PC-9 (cell line): ENCODE measurements at regions not wholly inside any gene's neighbourhood (a gene's known extent, or its start where the extent isn't known, plus 50 kb on each side); places are given as distances from the start of the nearest gene placed in this dataset.
"Not testable (repeated sequence)": the region's sequence is repeated elsewhere in the genome, so short reads cannot be mapped to it uniquely, and the experiment has no call there.

Experiments
- BruUV-seq: library from RNA; stranded (reverse); fragments of 400-500 nt; replicated peaks from 2 replicates; lab custom pipeline; 2021; lab: Mats Ljungman, UMichigan
- CTCF ChIA-PET: fragments of 300-600 bp; sonication (Branson Sonifier 250); formaldehyde crosslinking; loops from one replicate; lab custom pipeline; 2022; ENCODE audit warnings: antibody characterized with exemption; lab: Charles Lee
- POLR2A ChIA-PET: fragments of 300-600 bp; sonication (Branson Sonifier 250); formaldehyde crosslinking; loops from one replicate; lab custom pipeline; 2022; ENCODE audit warnings: antibody characterized with exemption; ENCODE audit not compliant: unreplicated experiment; lab: Charles Lee
- DNase-seq, 2 experiments: peaks; one replicate each; pipeline versions ENCODE4 v3.0.0 to v3.0.0-alpha.2; 2015 to 2022; ENCODE audit warnings: mixed read lengths in 1 of 2
- H2AFZ ChIP-seq: fragments of 200-600 bp; sonication (generic); 2 replicates; pipeline ENCODE4 v1.8.1; 2017; ENCODE audit warnings: antibody characterized with exemption
- H3F3A ChIP-seq: fragments of 200-600 bp; sonication (generic); 2 replicates; pipeline ENCODE4 v1.8.1; 2017; ENCODE audit warnings: antibody characterized with exemption, mild to moderate bottlenecking, low read depth; ENCODE audit not compliant: insufficient read depth
- H3K27ac ChIP-seq: fragments of 200-600 bp; sonication (generic); 2 replicates; pipeline ENCODE4 v1.6.1; 2016; ENCODE audit warnings: mixed run types
- H3K27me3 ChIP-seq: fragments of 200-600 bp; sonication (generic); 2 replicates; pipeline ENCODE4 v1.6.1; 2016; ENCODE audit warnings: low read depth, mixed run types; ENCODE audit not compliant: insufficient read depth
- H3K36me3 ChIP-seq: fragments of 200-600 bp; sonication (generic); 2 replicates; pipeline ENCODE4 v1.6.1; 2016; ENCODE audit warnings: low read depth, mixed run types
- H3K4me1 ChIP-seq: fragments of 200-600 bp; sonication (generic); replicated peaks from 2 replicates; pipeline ENCODE4 v1.6.1; 2016; ENCODE audit warnings: mixed run types; ENCODE audit not compliant: insufficient read depth
- H3K4me2 ChIP-seq: fragments of 200-600 bp; sonication (generic); 2 replicates; pipeline ENCODE4 v1.6.1; 2017; ENCODE audit warnings: mixed run types
- H3K4me3 ChIP-seq: fragments of 200-600 bp; sonication (generic); 2 replicates; pipeline ENCODE4 v1.6.1; 2016; ENCODE audit warnings: mixed run types
- H3K79me2 ChIP-seq: fragments of 200-600 bp; sonication (generic); 2 replicates; pipeline ENCODE4 v1.6.1; 2017; ENCODE audit warnings: low read depth, mixed run types
- H3K9me2 ChIP-seq: fragments of 200-600 bp; sonication (generic); 2 replicates; pipeline ENCODE4 v1.8.1; 2017; ENCODE audit warnings: mild to moderate bottlenecking; ENCODE audit not compliant: insufficient read depth
- H3K9me3 ChIP-seq: fragments of 200-600 bp; sonication (generic); 2 replicates; pipeline ENCODE4 v1.8.1; 2016; ENCODE audit warnings: low read depth; ENCODE audit not compliant: insufficient read depth
- H4K20me1 ChIP-seq: fragments of 200-600 bp; sonication (generic); 2 replicates; pipeline ENCODE4 v1.8.1; 2017; ENCODE audit not compliant: insufficient read depth
- CTCF ChIP-seq: fragments of 200-600 bp; sonication (generic); conservative IDR thresholded peaks from 2 replicates; pipeline ENCODE4 v1.6.1; 2017; ENCODE audit warnings: mixed run types, antibody characterized with exemption, mild to moderate bottlenecking, moderate library complexity
- EZH2 ChIP-seq: fragments of 200-600 bp; sonication (generic); IDR thresholded peaks from 2 replicates; pipeline ENCODE4 v1.8.0; 2017; ENCODE audit warnings: antibody characterized with exemption, low read depth
- intact Hi-C: fragments of 100-400 bp; cut with micrococcal nuclease; formaldehyde crosslinking; loops from one replicate; pipeline ENCODE4 v1.10.0; 2022; ENCODE audit not compliant: unreplicated experiment

GRCh38 chr9:135402739-135403695, 76.6 kb upstream of the PPP1R26 start:
- intact Hi-C loops = no loop called here

GRCh38 chr9:135403733-135404450, 75.7 kb upstream of the PPP1R26 start:
- Histone ChIP-seq H3K4me3 (no peak overlapping the region), H3K27me3 (peaks cover 97% of the 10 kb centered on the region), H3K36me3 (no peaks in the 10 kb centered on the region), H3K4me1 (no peaks in the 10 kb centered on the region), H2AFZ (no peak overlapping the region), H3K79me2 (no peaks in the 10 kb centered on the region), H3K9me2 (no peaks in the 10 kb centered on the region), H3K9me3 (no peaks in the 10 kb centered on the region), H3K27ac (no peak overlapping the region), H3K4me2 (no peak overlapping the region), H3F3A (no peaks in the 10 kb centered on the region), H4K20me1 (no peaks in the 10 kb centered on the region)
- CTCF ChIA-PET = no interaction called here
- no TSS peak for BruUV-seq
- intact Hi-C loops = no loop called here
- DNase-seq = no peak
- TF ChIP-seq EZH2 (no peak), CTCF (no peak)
- POLR2A ChIA-PET = interaction anchor here (0.6 kb wide), 1 partner anchor 862 kb away, joined by 3 read pairs; no protein-coding TSS in a partner anchor

More at GRCh38 chr9:135402739-135403695, 76.6 kb upstream of the PPP1R26 start:
- Histone ChIP-seq H2AFZ (no peak overlapping the region), H3K4me2 (no peak overlapping the region), H3K79me2 (no peaks in the 10 kb centered on the region), H3K9me2 (no peaks in the 10 kb centered on the region), H3K9me3 (no peaks in the 10 kb centered on the region), H3K27ac (no peak overlapping the region), H3K4me3 (no peak overlapping the region), H3K27me3 (peaks cover 97% of the 10 kb centered on the region), H3F3A (no peaks in the 10 kb centered on the region), H4K20me1 (no peaks in the 10 kb centered on the region), H3K4me1 (no peaks in the 10 kb centered on the region), H3K36me3 (no peaks in the 10 kb centered on the region)
- DNase-seq = no peak
- CTCF ChIA-PET = no interaction called here
- TF ChIP-seq CTCF (no peak), EZH2 (no peak)
- BruUV-seq = no TSS peak
- POLR2A ChIA-PET = no interaction called here

- peaks cover 97% of the 10 kb centered on the region for H3K27me3 ChIP-seq
- H3K4me1 ChIP-seq = no peaks in the 10 kb centered on the region
- no peak overlapping the region for H3K4me3 ChIP-seq
- TF ChIP-seq EZH2 (no peak), CTCF (no peak)
- ChIA-PET POLR2A (no interaction called here), CTCF (no interaction called here)
- intact Hi-C loops = no loop called here
- BruUV-seq = no TSS peak
- no peaks in the 10 kb centered on the region for H3K9me2 ChIP-seq
- no peak overlapping the region for H3K27ac ChIP-seq
- no peak overlapping the region for H2AFZ ChIP-seq
- no peaks in the 10 kb centered on the region for H3K36me3 ChIP-seq
- no peaks in the 10 kb centered on the region for H4K20me1 ChIP-seq
- no peaks in the 10 kb centered on the region for H3K79me2 ChIP-seq
- no peaks in the 10 kb centered on the region for H3K9me3 ChIP-seq
- H3K4me2 ChIP-seq = no peak overlapping the region
- H3F3A ChIP-seq = no peaks in the 10 kb centered on the region
- no peak for DNase-seq
Observed at GRCh38 chr9:135404451-135405144, 75.0 kb upstream of the PPP1R26 start.

- H3K4me3 ChIP-seq, H3F3A ChIP-seq, H3K36me3 ChIP-seq, POLR2A ChIA-PET, H3K27ac ChIP-seq, H3K79me2 ChIP-seq, H3K4me2 ChIP-seq, H3K4me1 ChIP-seq, H2AFZ ChIP-seq, DNase-seq, H4K20me1 ChIP-seq, intact Hi-C loops, H3K9me2 ChIP-seq, H3K9me3 ChIP-seq, CTCF ChIA-PET, BruUV-seq: not testable (repeated sequence)
- H3K27me3 ChIP-seq = peaks cover 96% of the 10 kb centered on the region
Observed at GRCh38 chr9:135405145-135405464, 74.5 kb upstream of the PPP1R26 start.
